Neural cell (in vitro differentiated cells): ENCODE measurements at regions not wholly inside any gene's neighbourhood (a gene's known extent, or its start where the extent isn't known, plus 50 kb on each side); places are given as distances from the start of the nearest gene placed in this dataset.

Source experiments
- H2AFZ ChIP-seq: fragments of 200-600, 300-800 bp; sonication (generic), shearing (Covaris generic); 2 replicates; pipeline ENCODE4 v1.6.0; 2014; ENCODE audit warnings: low read depth, mild to moderate bottlenecking, antibody characterized with exemption, low read length, moderate library complexity
- H3F3A ChIP-seq: fragments of 200-600 bp; shearing (Covaris generic); 2 replicates; pipeline ENCODE4 v1.6.1; 2016; ENCODE audit warnings: mild to moderate bottlenecking, moderate library complexity, mixed read lengths, antibody characterized with exemption, low read length; ENCODE audit not compliant: insufficient read depth, poor library complexity, severe bottlenecking
- H3K27ac ChIP-seq: fragments of 200-600, 300-800 bp; sonication (generic), shearing (Covaris generic); 2 replicates; pipeline ENCODE4 v1.5.1; 2014; ENCODE audit warnings: mild to moderate bottlenecking, low read length, moderate library complexity
- H3K27me3 ChIP-seq: fragments of 300-800, 200-600 bp; sonication (generic), shearing (Covaris generic); 2 replicates; pipeline ENCODE4 v1.6.0; 2014; ENCODE audit warnings: mild to moderate bottlenecking, low read depth, low read length, moderate library complexity; ENCODE audit not compliant: insufficient read depth
- H3K36me3 ChIP-seq: fragments of 300-800, 200-600 bp; sonication (generic), shearing (Covaris generic); 2 replicates; pipeline ENCODE4 v1.5.1; 2014; ENCODE audit warnings: mild to moderate bottlenecking, antibody characterized with exemption, low read length, moderate library complexity; ENCODE audit not compliant: insufficient read depth
- H3K4me2 ChIP-seq: fragments of 300-800, 200-600 bp; sonication (generic), shearing (Covaris generic); 2 replicates; pipeline ENCODE4 v1.6.0; 2014; ENCODE audit warnings: mild to moderate bottlenecking, low read length
- H3K4me3 ChIP-seq: fragments of 300-800, 200-600 bp; sonication (generic), shearing (Covaris generic); 2 replicates; pipeline ENCODE4 v1.5.1; 2014; ENCODE audit warnings: mild to moderate bottlenecking, low read length, moderate library complexity
- H3K79me2 ChIP-seq: fragments of 200-600 bp; shearing (Covaris generic); replicated peaks from 2 replicates; pipeline ENCODE4 v1.6.0; 2014; ENCODE audit warnings: mild to moderate bottlenecking, low read length, moderate library complexity; ENCODE audit not compliant: insufficient read depth
- H3K9ac ChIP-seq: fragments of 300-800, 200-600 bp; sonication (generic), shearing (Covaris generic); 2 replicates; pipeline ENCODE4 v1.6.1; 2016; ENCODE audit warnings: mild to moderate bottlenecking, low read length, mixed read lengths
- H3K9me2 ChIP-seq: fragments of 200-600 bp; shearing (Covaris generic); 2 replicates; pipeline ENCODE4 v1.6.1; 2016; ENCODE audit warnings: mild to moderate bottlenecking, low read length, mixed read lengths; ENCODE audit not compliant: insufficient read depth
- H3K9me3 ChIP-seq: fragments of 200-600, 300-800 bp; sonication (generic), shearing (Covaris generic); 2 replicates; pipeline ENCODE4 v1.6.1; 2016; ENCODE audit warnings: mild to moderate bottlenecking, mixed run types, low read length, moderate library complexity, mixed read lengths
- H4K20me1 ChIP-seq: fragments of 200-600 bp; shearing (Covaris generic); 2 replicates; pipeline ENCODE4 v1.6.1; 2016; ENCODE audit warnings: mild to moderate bottlenecking, mixed run types; ENCODE audit not compliant: insufficient read depth
- CTCF ChIP-seq: fragments of 450-650 bp; IDR thresholded peaks from 2 replicates; pipeline ENCODE4 v1.5.1; 2014; ENCODE audit warnings: antibody characterized with exemption, mild to moderate bottlenecking, moderate library complexity; ENCODE audit not compliant: poor library complexity, severe bottlenecking
- EP300 ChIP-seq: fragments of 450-650 bp; conservative IDR thresholded peaks from 2 replicates; pipeline ENCODE4 v1.6.1; 2014; ENCODE audit warnings: antibody characterized with exemption, mild to moderate bottlenecking, moderate library complexity; ENCODE audit not compliant: poor library complexity, severe bottlenecking
- EZH2 ChIP-seq: fragments of 200-600, 300-800 bp; shearing (Covaris generic), sonication (generic); IDR thresholded peaks from 2 replicates; pipeline ENCODE4 v1.6.1; 2014; ENCODE audit warnings: antibody characterized with exemption, low read length, borderline replicate concordance, mild to moderate bottlenecking; ENCODE audit not compliant: insufficient read depth, poor library complexity, severe bottlenecking
- MXI1 ChIP-seq: fragments of 450-650 bp; conservative IDR thresholded peaks from 2 replicates; pipeline ENCODE4 v1.6.1; 2014; ENCODE audit warnings: antibody characterized with exemption, mild to moderate bottlenecking; ENCODE audit not compliant: poor library complexity, severe bottlenecking
- POLR2AphosphoS5 ChIP-seq: IDR thresholded peaks from 2 replicates; pipeline ENCODE4 v1.6.1; 2012
- RAD21 ChIP-seq: fragments of 450-650 bp; conservative IDR thresholded peaks from 2 replicates; pipeline ENCODE4 v1.6.1; 2014; ENCODE audit warnings: antibody characterized with exemption, mild to moderate bottlenecking, moderate library complexity
- REST ChIP-seq: IDR thresholded peaks from 2 replicates; pipeline ENCODE4 v1.6.1; 2012; ENCODE audit warnings: borderline replicate concordance
- SMC3 ChIP-seq: fragments of 450-650 bp; conservative IDR thresholded peaks from 2 replicates; pipeline ENCODE4 v1.6.1; 2014; ENCODE audit warnings: antibody characterized with exemption, mild to moderate bottlenecking, moderate library complexity; ENCODE audit not compliant: poor library complexity
- TAF1 ChIP-seq: IDR thresholded peaks from 2 replicates; pipeline ENCODE4 v1.6.1; 2012; ENCODE audit warnings: low read depth

- H3K36me3 ChIP-seq: no peaks in the 10 kb centered on the region
- H3K9me3 ChIP-seq: no peaks in the 10 kb centered on the region
Measured at GRCh38 chr4:14446311-14446710, 556.0 kb upstream of the CPEB2 start.

GRCh38 chr4:14446904-14447303, 555.4 kb upstream of the CPEB2 start:
- H3K4me3 ChIP-seq: no peak overlapping the region
- H3K27me3 ChIP-seq: no peaks in the 10 kb centered on the region
- no peak for TF ChIP-seq RAD21
- TF ChIP-seq TAF1: no peak
- TF ChIP-seq CTCF: no peak
- no peak for TF ChIP-seq SMC3
- TF ChIP-seq POLR2AphosphoS5: no peak
- TF ChIP-seq EZH2: no peak
- TF ChIP-seq MXI1: no peak
- TF ChIP-seq EP300: no peak

More at GRCh38 chr4:14446311-14446710, 556.0 kb upstream of the CPEB2 start:
- no peak overlapping the region for H3K27ac ChIP-seq
- no peaks in the 10 kb centered on the region for H4K20me1 ChIP-seq
- no peaks in the 10 kb centered on the region for H3K79me2 ChIP-seq
- no peaks in the 10 kb centered on the region for H3F3A ChIP-seq
- TF ChIP-seq SMC3 (no peak), TAF1 (no peak), POLR2AphosphoS5 (no peak), EP300 (no peak), MXI1 (no peak), CTCF (no peak), REST (no peak), RAD21 (no peak), EZH2 (no peak)
- H3K4me3 ChIP-seq: no peak overlapping the region
- H3K27me3 ChIP-seq: no peaks in the 10 kb centered on the region
- H2AFZ ChIP-seq: no peak overlapping the region
- H3K4me2 ChIP-seq: no peak overlapping the region
- no peaks in the 10 kb centered on the region for H3K9me2 ChIP-seq
- H3K9ac ChIP-seq: no peak overlapping the region

More at GRCh38 chr4:14446904-14447303, 555.4 kb upstream of the CPEB2 start:
- Histone ChIP-seq H3K79me2 (no peaks in the 10 kb centered on the region), H2AFZ (no peak overlapping the region), H3K9ac (no peak overlapping the region), H4K20me1 (no peaks in the 10 kb centered on the region), H3F3A (no peaks in the 10 kb centered on the region), H3K36me3 (no peaks in the 10 kb centered on the region), H3K9me2 (no peaks in the 10 kb centered on the region), H3K4me2 (no peak overlapping the region), H3K27ac (no peak overlapping the region), H3K9me3 (no peaks in the 10 kb centered on the region)
